IMR-90 (cell line): ENCODE measurements at regions not wholly inside any gene's neighbourhood (a gene's known extent, or its start where the extent isn't known, plus 50 kb on each side); places are given as distances from the start of the nearest gene placed in this dataset.

ENCODE experiments used
- ATAC-seq: fragments of 200-7000 bp; cut with Tn5 transposase; 2 replicates; pipeline ENCODE4 v1.9.1; 2020; ENCODE audit warnings: low read depth, mild to moderate bottlenecking, moderate library complexity
- BruUV-seq: library from RNA; stranded (reverse); fragments of 400-500 nt; replicated peaks from 2 replicates; lab custom pipeline; 2021; lab: Mats Ljungman, UMichigan
- CTCF ChIA-PET: fragments of 300-600 bp; formaldehyde crosslinking; extraction: SDS; loops from one replicate; lab custom pipeline; 2021; ENCODE audit warnings: antibody characterized with exemption; lab: Yijun Ruan, JAX
- POLR2A ChIA-PET: fragments of 300-600 bp; sonication (Branson Sonifier 250); formaldehyde crosslinking; loops from one replicate; lab custom pipeline; 2022; ENCODE audit warnings: antibody characterized with exemption; ENCODE audit not compliant: unreplicated experiment; lab: Charles Lee
- DNase-seq: peaks from one replicate; pipeline ENCODE4 v3.0.0; 2013
- H2AFZ ChIP-seq: replicated peaks from 2 replicates; pipeline ENCODE3; 2013; ENCODE audit warnings: low read length, mild to moderate bottlenecking; ENCODE audit not compliant: poor library complexity
- H2AK5ac ChIP-seq: 2 replicates; pipeline ENCODE4 v1.6.1; 2013; ENCODE audit warnings: low read depth, low read length, inconsistent platforms
- H2AK9ac ChIP-seq: replicated peaks from 2 replicates; pipeline ENCODE3; 2013; ENCODE audit warnings: mild to moderate bottlenecking, low read depth, low read length, moderate library complexity; ENCODE audit not compliant: poor library complexity
- H2BK120ac ChIP-seq: 2 replicates; pipeline ENCODE4 v1.6.1; 2013; ENCODE audit warnings: low read depth, low read length, inconsistent platforms
- H2BK15ac ChIP-seq: 3 replicates; pipeline ENCODE4 v1.6.1; 2013; ENCODE audit warnings: low read depth, low read length, inconsistent platforms
- H2BK20ac ChIP-seq: 2 replicates; pipeline ENCODE4 v1.6.1; 2013; ENCODE audit warnings: low read depth, mild to moderate bottlenecking, inconsistent platforms, low read length, moderate library complexity
- H2BK5ac ChIP-seq: 2 replicates; pipeline ENCODE4 v1.6.1; 2013; ENCODE audit warnings: mild to moderate bottlenecking, low read depth, low read length, inconsistent platforms; ENCODE audit not compliant: poor library complexity, severe bottlenecking
- H3K14ac ChIP-seq: replicated peaks from 2 replicates; pipeline ENCODE4 v1.6.1; 2013; ENCODE audit warnings: low read depth, low read length, inconsistent platforms
- H3K18ac ChIP-seq: 2 replicates; pipeline ENCODE4 v1.6.1; 2013; ENCODE audit warnings: low read depth, low read length, control low read depth
- H3K23ac ChIP-seq: 2 replicates; pipeline ENCODE4 v1.6.1; 2013; ENCODE audit warnings: low read depth, low read length, inconsistent platforms
- H3K27ac ChIP-seq: 2 replicates; pipeline ENCODE4 v1.5.1; 2013; ENCODE audit warnings: mild to moderate bottlenecking, control low read depth, low read length; ENCODE audit not compliant: insufficient read depth
- H3K27me3 ChIP-seq: 2 replicates; pipeline ENCODE4 v1.6.1; 2013; ENCODE audit warnings: low read length; ENCODE audit not compliant: control insufficient read depth, insufficient read depth
- H3K36me3 ChIP-seq: 2 replicates; pipeline ENCODE4 v1.6.1; 2013; ENCODE audit warnings: low read length, mixed read lengths; ENCODE audit not compliant: control insufficient read depth, insufficient read depth
- H3K4ac ChIP-seq: 2 replicates; pipeline ENCODE4 v1.6.1; 2013; ENCODE audit warnings: low read depth, low read length, inconsistent platforms
- H3K4me1 ChIP-seq: 2 replicates; pipeline ENCODE4 v1.6.1; 2013; ENCODE audit warnings: low read length, mixed read lengths; ENCODE audit not compliant: control insufficient read depth, insufficient read depth
- H3K4me2 ChIP-seq: 2 replicates; pipeline ENCODE4 v1.6.1; 2013; ENCODE audit warnings: low read depth, mild to moderate bottlenecking, control low read depth, low read length, moderate library complexity
- H3K4me3 ChIP-seq: 2 replicates; pipeline ENCODE4 v1.5.1; 2013; ENCODE audit warnings: low read depth, mild to moderate bottlenecking, control low read depth, low read length, moderate library complexity; ENCODE audit not compliant: insufficient read depth
- H3K56ac ChIP-seq: 2 replicates; pipeline ENCODE4 v1.6.1; 2013; ENCODE audit warnings: low read length, inconsistent platforms; ENCODE audit not compliant: insufficient read depth; ENCODE audit errors: extremely low read depth
- H3K79me1 ChIP-seq, 2 experiments: 2 replicates each; pipeline ENCODE4 v1.6.1; 2013; ENCODE audit warnings: low read length in 2 of 2, inconsistent platforms in 1 of 2, low read depth in 1 of 2
- H3K9ac ChIP-seq: 2 replicates; pipeline ENCODE4 v1.6.1; 2013; ENCODE audit warnings: low read depth, low read length, control low read depth
- H3K9me1 ChIP-seq: 2 replicates; pipeline ENCODE4 v1.6.1; 2013; ENCODE audit warnings: low read length, inconsistent platforms; ENCODE audit not compliant: insufficient read depth
- H3K9me3 ChIP-seq: 2 replicates; pipeline ENCODE4 v1.6.1; 2013; ENCODE audit warnings: low read length; ENCODE audit not compliant: control insufficient read depth, insufficient read depth
- H4K20me1 ChIP-seq: 2 replicates; pipeline ENCODE4 v1.6.1; 2013; ENCODE audit warnings: low read length, inconsistent platforms; ENCODE audit not compliant: insufficient read depth
- H4K5ac ChIP-seq: 2 replicates; pipeline ENCODE4 v1.6.1; 2013; ENCODE audit warnings: mild to moderate bottlenecking, low read depth, low read length, control low read depth
- H4K8ac ChIP-seq, 2 experiments: 2 replicates each; pipeline ENCODE4 v1.6.1; 2013; ENCODE audit warnings: low read depth in 2 of 2, low read length in 2 of 2, control low read depth in 1 of 2, inconsistent platforms in 1 of 2
- H4K91ac ChIP-seq: 2 replicates; pipeline ENCODE4 v1.6.1; 2013; ENCODE audit warnings: low read depth, low read length, inconsistent platforms; ENCODE audit not compliant: insufficient read depth
- BHLHE40 ChIP-seq: fragments of 150-350 bp; IDR thresholded peaks from 2 replicates; pipeline ENCODE4 v1.6.1; 2016; ENCODE audit warnings: mild to moderate bottlenecking, low read depth, low read length
- CEBPB ChIP-seq: IDR thresholded peaks from 2 replicates; pipeline ENCODE4 v1.6.1; 2012; ENCODE audit warnings: low read depth, low read length, improper control_type of control experiment
- CHD1 ChIP-seq: IDR thresholded peaks from 2 replicates; pipeline ENCODE4 v1.6.1; 2012; ENCODE audit warnings: low read depth, low read length, improper control_type of control experiment
- ELK1 ChIP-seq: fragments of 150-350 bp; IDR thresholded peaks from 2 replicates; pipeline ENCODE4 v1.6.1; 2016; ENCODE audit warnings: low read depth, mild to moderate bottlenecking, low read length, moderate library complexity, borderline replicate concordance
- FOS ChIP-seq: fragments of 150-350 bp; IDR thresholded peaks from 2 replicates; pipeline ENCODE4 v1.6.1; 2016; ENCODE audit warnings: low read depth, low read length
- MAFK ChIP-seq: IDR thresholded peaks from 2 replicates; pipeline ENCODE4 v1.6.1; 2012; ENCODE audit warnings: low read depth, low read length, improper control_type of control experiment
- MAZ ChIP-seq: IDR thresholded peaks from 2 replicates; pipeline ENCODE4 v1.6.1; 2012; ENCODE audit warnings: low read depth, mild to moderate bottlenecking, low read length, improper control_type of control experiment, moderate library complexity, borderline replicate concordance
- MXI1 ChIP-seq: IDR thresholded peaks from 2 replicates; pipeline ENCODE4 v1.6.1; 2012; ENCODE audit warnings: low read depth, mild to moderate bottlenecking, low read length, moderate library complexity, borderline replicate concordance
- NFE2L2 ChIP-seq: fragments of 150-350 bp; IDR thresholded peaks from 2 replicates; pipeline ENCODE4 v1.6.1; 2016; ENCODE audit warnings: low read depth, mild to moderate bottlenecking, low read length
- POLR2A ChIP-seq: IDR thresholded peaks from 2 replicates; pipeline ENCODE4 v1.6.1; 2012; ENCODE audit warnings: mild to moderate bottlenecking, low read depth, low read length
- RAD21 ChIP-seq: IDR thresholded peaks from 2 replicates; pipeline ENCODE4 v1.6.1; 2012; ENCODE audit warnings: low read length, improper control_type of control experiment
- RCOR1 ChIP-seq: IDR thresholded peaks from 2 replicates; pipeline ENCODE4 v1.6.1; 2012; ENCODE audit warnings: mild to moderate bottlenecking, low read length, improper control_type of control experiment; ENCODE audit not compliant: insufficient replicate concordance
- RFX5 ChIP-seq: IDR thresholded peaks from 2 replicates; pipeline ENCODE4 v1.8.0; 2012; ENCODE audit warnings: low read depth, mild to moderate bottlenecking, low read length, moderate library complexity
- SMC3 ChIP-seq: fragments of 150-350 bp; IDR thresholded peaks from 2 replicates; pipeline ENCODE4 v1.6.1; 2016; ENCODE audit warnings: low read depth, mild to moderate bottlenecking, antibody characterized with exemption, low read length, moderate library complexity
- WGBS, 2 experiments: methylation state at CpG; one replicate each; pipeline versions ENCODE4 v1.1.5 to v1.1.7; 2013; ENCODE audit warnings: missing lambda C conversion rate in 2 of 2; ENCODE audit not compliant: insufficient read length in 1 of 2; ENCODE audit errors: extremely low coverage in 2 of 2; 5-methylcytosine and 5-hydroxymethylcytosine counted together
- dilution Hi-C: fragments of 300-500 bp; cut with HindIII; formaldehyde crosslinking; loops from one replicate; pipeline ENCODE4 v1.14.3; 2018; ENCODE audit warnings: low sequenced_read_pairs; ENCODE audit not compliant: unreplicated experiment
- in situ Hi-C: fragments of 300-500 bp; cut with MboI; formaldehyde crosslinking; loops from 3 replicates; pipeline ENCODE4 v1.14.3; 2019; ENCODE audit warnings: low sequenced_read_pairs, inconsistent platforms, mixed read lengths
- intact Hi-C: fragments of 100-400 bp; cut with micrococcal nuclease; formaldehyde crosslinking; loops from 2 replicates; pipeline ENCODE4 v1.10.0; 2022
- TF ChIP-seq, protein P1 (sequence below): fragments of 150-350 bp; IDR thresholded peaks from 2 replicates; pipeline ENCODE4 v1.6.1; 2017; ENCODE audit warnings: mild to moderate bottlenecking, antibody characterized with exemption, low read length, low read depth
- TF ChIP-seq, protein P2 (sequence below): conservative IDR thresholded peaks from 2 replicates; pipeline ENCODE4 v1.5.1; 2012; ENCODE audit warnings: mild to moderate bottlenecking, low read depth, low read length, improper control_type of control experiment

DNA sequence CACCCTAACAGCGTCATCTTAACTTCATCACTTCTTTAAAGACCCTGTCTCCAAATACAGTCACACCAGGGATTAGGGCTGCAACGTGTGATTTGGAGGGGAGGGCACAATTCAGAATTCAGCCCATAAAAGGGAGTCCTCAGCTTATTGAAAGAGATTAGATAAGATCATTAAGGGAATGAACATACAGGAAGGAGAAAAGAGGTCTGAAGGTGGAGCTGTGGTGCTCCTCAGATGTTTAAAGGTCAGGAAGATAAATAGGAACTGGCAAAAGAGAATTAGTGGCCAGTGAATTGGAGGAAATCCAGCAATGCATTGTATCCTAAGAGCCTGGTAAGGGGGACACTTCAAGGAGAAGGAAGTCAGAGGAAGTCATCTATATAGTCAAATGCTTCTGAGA lies 113.5 kb downstream of the PROX1 start:
- POLR2A ChIA-PET: no interaction called here
- CTCF ChIA-PET: no interaction called here
- Histone ChIP-seq H4K91ac (no peak overlapping the region), H3K56ac (no peak overlapping the region), H3K79me1 (no peaks in the 10 kb centered on the region), H3K36me3 (no peaks in the 10 kb centered on the region), H3K23ac (no peak overlapping the region), H3K14ac (no peak overlapping the region), H2BK15ac (no peak overlapping the region), H3K4ac (no peak overlapping the region), H3K9ac (no peak overlapping the region), H2BK5ac (no peak overlapping the region), H4K8ac (no peak overlapping the region), H2AK9ac (no peak overlapping the region), H3K9me3 (no peaks in the 10 kb centered on the region), H3K27me3 (no peaks in the 10 kb centered on the region), H3K18ac (no peak overlapping the region), H3K9me1 (no peaks in the 10 kb centered on the region), H2BK20ac (no peak overlapping the region), H2AFZ (no peak overlapping the region), H4K20me1 (no peaks in the 10 kb centered on the region), H4K5ac (no peak overlapping the region), H2AK5ac (no peak overlapping the region), H3K4me2 (no peak overlapping the region), H2BK120ac (no peak overlapping the region), H3K27ac (no peak overlapping the region), H3K4me1 (peaks cover 2% of the 10 kb centered on the region; the same call in 1 of the 2 replicates), H3K4me3 (no peak overlapping the region)
- dilution Hi-C loops (no loop called here), in situ Hi-C loops (no loop called here), intact Hi-C loops (no loop called here)
- DNase-seq: no peak
- TF ChIP-seq FOS (no peak), ELK1 (no peak), RFX5 (no peak), POLR2A (no peak), SMC3 (no peak), CHD1 (no peak), MAZ (no peak), MAFK (no peak), NFE2L2 (no peak), CEBPB (no peak), RAD21 (no peak), BHLHE40 (no peak), MXI1 (no peak), RCOR1 (no peak)
- TF ChIP-seq, protein P1, sequence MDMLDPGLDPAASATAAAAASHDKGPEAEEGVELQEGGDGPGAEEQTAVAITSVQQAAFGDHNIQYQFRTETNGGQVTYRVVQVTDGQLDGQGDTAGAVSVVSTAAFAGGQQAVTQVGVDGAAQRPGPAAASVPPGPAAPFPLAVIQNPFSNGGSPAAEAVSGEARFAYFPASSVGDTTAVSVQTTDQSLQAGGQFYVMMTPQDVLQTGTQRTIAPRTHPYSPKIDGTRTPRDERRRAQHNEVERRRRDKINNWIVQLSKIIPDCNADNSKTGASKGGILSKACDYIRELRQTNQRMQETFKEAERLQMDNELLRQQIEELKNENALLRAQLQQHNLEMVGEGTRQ: no peak
- TF ChIP-seq, protein P2, sequence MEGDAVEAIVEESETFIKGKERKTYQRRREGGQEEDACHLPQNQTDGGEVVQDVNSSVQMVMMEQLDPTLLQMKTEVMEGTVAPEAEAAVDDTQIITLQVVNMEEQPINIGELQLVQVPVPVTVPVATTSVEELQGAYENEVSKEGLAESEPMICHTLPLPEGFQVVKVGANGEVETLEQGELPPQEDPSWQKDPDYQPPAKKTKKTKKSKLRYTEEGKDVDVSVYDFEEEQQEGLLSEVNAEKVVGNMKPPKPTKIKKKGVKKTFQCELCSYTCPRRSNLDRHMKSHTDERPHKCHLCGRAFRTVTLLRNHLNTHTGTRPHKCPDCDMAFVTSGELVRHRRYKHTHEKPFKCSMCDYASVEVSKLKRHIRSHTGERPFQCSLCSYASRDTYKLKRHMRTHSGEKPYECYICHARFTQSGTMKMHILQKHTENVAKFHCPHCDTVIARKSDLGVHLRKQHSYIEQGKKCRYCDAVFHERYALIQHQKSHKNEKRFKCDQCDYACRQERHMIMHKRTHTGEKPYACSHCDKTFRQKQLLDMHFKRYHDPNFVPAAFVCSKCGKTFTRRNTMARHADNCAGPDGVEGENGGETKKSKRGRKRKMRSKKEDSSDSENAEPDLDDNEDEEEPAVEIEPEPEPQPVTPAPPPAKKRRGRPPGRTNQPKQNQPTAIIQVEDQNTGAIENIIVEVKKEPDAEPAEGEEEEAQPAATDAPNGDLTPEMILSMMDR: no peak
- no TSS peak for BruUV-seq
- no peak for ATAC-seq
- WGBS, 2 experiments: no CpG with 5 or more reads among the region's 2 CpGs
